GM19463 (cell line): ENCODE measurements at regions not wholly inside any gene's neighbourhood (a gene's known extent, or its start where the extent isn't known, plus 50 kb on each side); places are given as distances from the start of the nearest gene placed in this dataset.
"Not testable (repeated sequence)": the region's sequence is repeated elsewhere in the genome, so short reads cannot be mapped to it uniquely, and the experiment has no call there.

Source experiments
- ATAC-seq: cut with Tn5 transposase; IDR thresholded peaks from one replicate; pipeline ENCODE4 v1.9.1; 2021; ENCODE audit warnings: mild to moderate bottlenecking, moderate library complexity; ENCODE audit not compliant: unreplicated experiment

DNA sequence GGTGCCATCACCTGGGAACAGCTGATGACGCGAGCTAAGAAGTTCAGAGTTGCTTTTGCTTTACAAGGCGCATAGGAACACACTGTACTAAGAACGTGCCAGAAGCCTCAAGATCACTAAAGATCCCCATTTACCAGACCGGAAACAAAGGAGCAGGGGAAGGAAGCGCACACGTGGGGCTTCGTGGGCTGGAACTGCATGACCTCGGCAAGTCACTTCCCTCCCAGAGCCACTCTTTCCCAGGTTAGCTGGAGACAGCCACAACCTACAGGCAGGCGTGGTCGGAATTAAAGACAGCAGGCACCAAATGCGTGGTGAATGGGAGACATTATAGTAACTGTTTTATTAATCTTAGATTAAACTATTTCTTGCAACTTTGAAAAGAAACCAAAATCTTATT, 154.9 kb upstream of the IQSEC1 start:
- not testable (repeated sequence) for ATAC-seq

DNA sequence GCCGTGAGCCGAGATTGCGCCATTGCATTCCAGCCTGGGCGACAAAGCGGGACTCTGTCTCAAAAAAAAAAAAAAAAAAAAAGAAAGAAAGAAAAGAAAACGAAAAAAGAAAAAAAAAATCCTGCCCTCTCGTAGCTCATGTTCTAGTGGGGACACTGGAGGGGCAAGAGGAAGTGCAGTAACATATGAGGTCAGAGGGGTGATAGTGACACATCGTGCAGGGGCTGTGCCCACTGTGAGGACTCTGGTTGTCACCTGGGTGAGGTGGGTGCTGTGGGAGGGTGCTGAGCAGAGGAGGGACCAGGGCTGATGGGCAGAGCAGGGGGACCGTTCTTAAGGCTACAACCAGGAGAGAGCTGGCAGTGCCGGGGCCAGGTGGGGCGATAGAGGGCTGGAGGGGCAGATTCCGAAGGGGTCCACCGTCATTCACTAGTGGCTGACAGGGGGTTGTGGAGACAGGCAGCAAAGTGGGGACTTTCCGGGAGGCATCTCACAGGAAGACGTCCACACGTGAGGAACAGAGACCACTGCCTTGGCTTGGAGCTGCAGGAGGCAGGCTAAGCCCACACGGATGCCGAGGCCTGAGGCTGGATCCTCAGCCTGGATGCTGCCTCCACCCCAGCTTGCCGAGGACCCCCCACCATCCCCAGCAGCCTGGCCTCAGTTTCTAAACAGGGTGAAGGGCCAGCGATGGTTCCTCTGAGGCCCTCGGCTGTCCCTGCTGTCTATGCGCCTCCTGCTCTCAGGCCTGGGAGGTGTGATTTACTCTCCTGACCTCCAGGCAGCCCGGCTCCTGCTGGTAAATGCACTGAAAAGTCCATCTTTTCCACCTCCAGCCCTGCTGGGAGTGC, 154.3 kb upstream of the IQSEC1 start:
- no peak for ATAC-seq

GRCh38 chr3:13224967-13225366, 151.7 kb upstream of the IQSEC1 start:
- ATAC-seq = no peak

DNA sequence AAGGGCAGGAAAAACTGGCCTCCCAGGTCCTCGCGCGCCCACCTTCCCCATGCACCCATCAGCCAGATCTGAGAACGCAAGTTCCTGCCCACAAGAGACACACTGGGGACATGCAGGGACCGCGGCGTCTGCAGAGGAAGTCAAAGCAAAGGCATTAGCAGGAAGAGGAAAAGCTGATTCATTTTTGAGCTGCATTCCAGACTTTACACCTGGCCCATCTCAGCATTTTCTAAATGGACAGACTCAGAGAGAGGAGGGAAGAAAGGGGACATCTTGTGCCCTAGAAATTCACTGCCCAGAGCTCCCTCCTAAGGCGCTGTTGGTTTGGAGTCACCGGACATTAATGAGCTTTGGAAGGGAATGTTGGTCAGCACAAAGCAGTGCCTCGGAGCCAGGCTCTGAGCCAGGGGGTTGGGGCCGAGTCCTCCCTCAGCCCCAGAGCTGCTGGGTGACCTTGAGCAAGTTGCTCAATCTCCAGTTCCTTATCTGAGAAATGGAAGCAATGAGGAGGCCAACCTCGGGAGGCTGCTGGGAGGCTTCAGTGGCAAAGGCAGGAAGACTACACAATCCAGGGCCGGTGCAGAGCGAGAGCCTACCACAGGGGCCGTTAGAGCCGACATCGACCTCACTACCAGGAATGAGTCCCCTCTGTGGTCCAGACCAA, 150.5 kb upstream of the IQSEC1 start:
- no peak for ATAC-seq

DNA sequence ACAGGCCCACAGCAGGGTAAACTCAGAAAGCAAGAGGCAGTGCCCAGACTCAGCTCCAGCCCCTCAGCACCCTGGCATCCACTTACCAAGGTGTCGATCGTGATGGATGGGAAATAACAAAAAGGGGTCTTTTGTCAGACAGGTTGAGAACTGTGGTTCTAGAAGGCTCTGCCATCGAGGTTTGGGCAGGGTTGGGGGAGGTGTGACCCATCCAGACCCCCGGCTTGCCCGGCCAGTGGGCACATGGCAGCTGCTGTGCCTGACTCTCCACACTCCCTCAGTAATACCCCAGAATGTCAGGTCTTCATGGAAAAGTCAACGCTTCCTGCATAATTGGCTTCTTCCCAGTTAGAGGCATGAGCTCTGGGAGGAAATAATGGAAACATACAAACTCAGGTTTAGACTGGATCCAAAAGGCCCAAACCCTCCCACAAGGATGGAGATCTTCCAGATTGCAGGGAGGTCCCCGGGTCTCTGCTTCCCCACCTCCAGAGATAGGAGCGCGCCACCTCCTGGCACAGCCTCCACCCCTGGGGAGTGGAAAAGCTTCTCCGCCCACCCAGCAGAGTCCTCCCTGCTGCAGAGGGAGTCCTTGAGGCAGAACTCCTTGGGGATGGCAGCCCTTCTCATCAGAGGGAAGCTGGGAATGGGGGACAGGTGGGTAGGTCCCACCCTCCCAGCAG, 149.8 kb upstream of the IQSEC1 start:
- no peak for ATAC-seq

- ATAC-seq = no peak
Measured at GRCh38 chr3:13222131-13222530, 148.9 kb upstream of the IQSEC1 start.

- no peak for ATAC-seq
Measured at GRCh38 chr3:13221491-13222061, 148.3 kb upstream of the IQSEC1 start.

- no peak for ATAC-seq
Measured at GRCh38 chr3:13220991-13221390, 147.8 kb upstream of the IQSEC1 start.

GRCh38 chr3:13219902-13220296, 146.7 kb upstream of the IQSEC1 start:
- ATAC-seq = no peak

- no peak for ATAC-seq
Measured at GRCh38 chr3:13219077-13219901, 146.1 kb upstream of the IQSEC1 start.

DNA sequence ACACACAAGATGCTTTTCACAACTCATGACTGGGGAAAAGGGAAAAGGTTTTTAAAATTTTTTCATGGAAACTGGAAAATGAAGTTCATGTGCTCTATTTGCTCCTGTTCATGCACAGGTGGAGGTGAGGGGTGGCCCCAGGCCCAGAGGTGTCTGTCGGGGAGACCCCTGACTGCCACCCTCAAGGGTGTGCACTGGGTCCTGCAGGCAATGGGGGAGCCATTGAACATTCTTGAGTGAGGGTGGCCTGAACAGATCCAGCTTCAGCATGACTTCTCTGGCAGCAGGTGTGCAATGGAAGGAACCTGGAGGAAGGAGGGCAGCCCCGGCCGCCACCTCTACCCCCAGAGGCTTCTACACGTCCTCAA, 145.3 kb upstream of the IQSEC1 start:
- ATAC-seq = no peak

DNA sequence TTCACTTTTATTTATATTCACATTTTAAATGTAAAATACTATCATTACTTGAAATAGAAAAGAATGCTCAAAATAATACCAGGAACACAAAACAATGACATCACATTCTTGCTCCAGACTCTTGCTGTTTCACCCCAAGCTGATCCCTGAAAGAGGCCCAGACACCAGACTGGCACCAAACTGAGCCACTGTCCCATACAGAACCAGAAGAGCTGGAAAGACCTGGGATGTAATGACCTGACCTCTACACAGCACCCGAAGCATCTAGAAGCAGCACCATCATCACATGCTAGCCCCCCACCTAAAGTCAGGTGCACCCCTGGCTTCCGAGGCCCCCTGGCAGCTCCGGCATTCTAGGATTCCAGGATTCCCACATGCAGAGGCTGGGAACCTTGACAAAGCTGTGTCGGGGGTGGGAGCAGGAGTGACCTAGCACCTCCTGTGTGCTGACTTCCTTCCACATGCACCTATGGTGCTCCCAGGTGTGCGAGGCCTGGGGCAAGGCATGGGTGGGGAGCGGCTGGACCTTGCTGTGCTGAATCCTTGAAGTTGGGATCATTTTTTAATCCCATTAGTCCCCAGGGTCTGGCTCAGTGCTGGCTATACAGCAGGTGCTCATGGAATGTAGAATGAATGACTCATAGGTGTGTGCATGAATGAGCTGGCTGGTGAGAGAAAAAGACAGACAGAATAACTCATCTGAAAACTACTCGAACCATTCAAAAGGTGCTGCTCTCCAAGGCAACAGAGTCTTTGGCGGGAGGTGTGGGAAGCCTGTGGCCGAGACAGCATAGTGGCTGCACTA, 144.7 kb upstream of the IQSEC1 start:
- no peak for ATAC-seq

- ATAC-seq = no peak
Measured at GRCh38 chr3:13217253-13217652, 144.0 kb upstream of the IQSEC1 start.

- no peak for ATAC-seq
Measured at GRCh38 chr3:13215940-13216546, 142.8 kb upstream of the IQSEC1 start.

- no peak for ATAC-seq
Measured at GRCh38 chr3:13214847-13215472, 141.7 kb upstream of the IQSEC1 start.

DNA sequence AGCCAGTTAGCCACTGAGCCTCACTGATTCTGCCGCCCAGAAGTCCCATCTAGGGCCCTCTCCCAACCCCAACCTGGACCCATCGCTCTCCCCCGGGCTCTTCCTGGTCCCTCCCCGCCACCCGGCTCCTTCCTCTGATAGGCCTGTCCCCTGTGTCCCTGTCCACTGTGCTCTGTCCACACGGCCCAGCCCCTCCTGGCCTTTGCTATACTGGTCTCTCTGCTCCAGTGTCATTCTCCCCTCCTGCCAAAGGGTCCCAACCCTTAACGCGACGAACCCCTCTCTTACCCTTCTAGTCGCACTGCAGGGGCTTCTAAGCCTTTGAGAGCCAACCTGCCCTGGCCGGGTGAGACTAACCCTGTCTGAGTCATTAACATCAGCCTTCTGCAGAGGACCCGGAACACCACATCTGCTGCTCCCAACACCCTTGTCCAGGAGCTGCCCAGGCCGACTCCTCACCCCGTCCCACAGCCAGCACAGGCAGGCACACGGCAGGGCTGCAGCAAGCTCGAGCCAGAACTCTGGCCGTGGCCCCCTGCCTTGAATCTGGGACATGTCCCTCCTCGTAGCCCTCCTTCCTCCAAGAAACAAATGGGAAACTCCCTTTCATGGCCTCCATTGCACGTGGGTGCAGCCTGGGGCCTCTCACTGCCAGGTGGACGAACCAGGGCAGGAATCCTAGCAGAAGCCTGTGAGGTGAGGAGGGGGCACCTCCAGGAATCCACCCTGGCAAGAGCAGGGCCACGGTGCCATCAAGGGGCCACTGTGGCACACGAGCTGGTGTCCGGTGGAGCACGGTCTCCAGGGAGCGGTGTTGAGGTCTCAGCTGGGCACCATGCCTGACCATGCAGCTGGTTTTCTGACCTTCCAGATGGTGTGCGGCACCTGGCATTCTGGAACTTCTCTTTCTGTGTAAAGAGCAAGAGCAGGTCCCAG, 140.9 kb upstream of the IQSEC1 start:
- ATAC-seq = no peak

DNA sequence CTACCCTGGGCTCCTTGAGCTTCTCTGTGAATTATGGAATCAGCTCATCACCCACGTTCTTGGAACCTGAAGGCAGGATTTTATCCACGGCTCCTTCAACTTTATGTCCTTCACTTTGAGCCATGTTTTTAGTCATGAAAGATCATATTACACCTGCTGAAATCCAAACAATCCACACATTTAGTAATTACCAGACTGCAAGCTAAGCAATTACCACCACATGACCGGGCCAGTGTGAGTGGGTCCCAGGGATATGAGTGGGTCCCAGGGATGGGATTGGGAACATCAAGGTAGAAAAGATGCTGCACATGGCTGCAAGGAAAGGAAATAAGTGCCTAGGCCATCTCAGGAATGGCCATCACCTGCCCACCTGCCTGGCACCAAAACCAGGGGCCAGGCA, 140.3 kb upstream of the IQSEC1 start:
- no peak for ATAC-seq
